ENCODE measurements at regions not wholly inside any gene's neighbourhood (a gene's known extent, or its start where the extent isn't known, plus 50 kb on each side); places are given as distances from the start of the nearest gene placed in this dataset.

DNA sequence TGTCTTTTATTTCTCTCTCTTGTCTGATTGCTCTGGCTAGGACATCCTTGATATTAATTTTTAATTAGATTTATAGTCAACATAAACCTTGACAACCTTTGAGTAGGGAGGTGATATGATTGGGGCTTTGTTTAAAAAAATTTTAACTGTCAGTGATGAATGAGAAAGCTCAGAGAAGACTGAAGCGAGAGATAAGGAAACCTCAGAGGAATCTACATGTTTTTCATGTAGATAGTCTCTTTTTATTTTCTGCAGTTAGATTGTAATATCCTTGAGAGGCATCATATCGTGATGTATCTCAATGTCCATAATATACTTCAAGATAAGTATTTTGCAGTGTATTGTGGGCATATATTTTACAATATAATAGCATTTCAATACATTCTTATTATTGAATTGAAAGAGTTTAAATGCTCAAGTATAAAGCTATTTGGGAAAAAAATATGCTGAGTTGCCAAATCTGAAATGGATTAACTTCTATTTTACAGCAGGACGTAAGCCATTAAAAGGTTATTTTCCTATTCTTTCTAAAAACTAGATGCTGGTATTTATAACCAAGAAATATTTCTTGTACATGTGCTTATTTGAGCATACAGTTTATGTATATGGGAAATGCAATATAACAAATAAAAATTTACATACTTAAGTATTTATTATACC, 802.4 kb upstream of the ADGRL4 start:
- no peak for TF ChIP-seq POLR2A (IDR thresholded peaks at IDR 0.05)
- TF ChIP-seq, protein P1, sequence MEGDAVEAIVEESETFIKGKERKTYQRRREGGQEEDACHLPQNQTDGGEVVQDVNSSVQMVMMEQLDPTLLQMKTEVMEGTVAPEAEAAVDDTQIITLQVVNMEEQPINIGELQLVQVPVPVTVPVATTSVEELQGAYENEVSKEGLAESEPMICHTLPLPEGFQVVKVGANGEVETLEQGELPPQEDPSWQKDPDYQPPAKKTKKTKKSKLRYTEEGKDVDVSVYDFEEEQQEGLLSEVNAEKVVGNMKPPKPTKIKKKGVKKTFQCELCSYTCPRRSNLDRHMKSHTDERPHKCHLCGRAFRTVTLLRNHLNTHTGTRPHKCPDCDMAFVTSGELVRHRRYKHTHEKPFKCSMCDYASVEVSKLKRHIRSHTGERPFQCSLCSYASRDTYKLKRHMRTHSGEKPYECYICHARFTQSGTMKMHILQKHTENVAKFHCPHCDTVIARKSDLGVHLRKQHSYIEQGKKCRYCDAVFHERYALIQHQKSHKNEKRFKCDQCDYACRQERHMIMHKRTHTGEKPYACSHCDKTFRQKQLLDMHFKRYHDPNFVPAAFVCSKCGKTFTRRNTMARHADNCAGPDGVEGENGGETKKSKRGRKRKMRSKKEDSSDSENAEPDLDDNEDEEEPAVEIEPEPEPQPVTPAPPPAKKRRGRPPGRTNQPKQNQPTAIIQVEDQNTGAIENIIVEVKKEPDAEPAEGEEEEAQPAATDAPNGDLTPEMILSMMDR (IDR thresholded peaks at IDR 0.05) = no peak
- TF ChIP-seq EP300 (IDR thresholded peaks at IDR 0.05) = no peak
- no peak for TF ChIP-seq POLR2AphosphoS5 (IDR thresholded peaks at IDR 0.05)

Data from sigmoid colon (tissue), 4 donors.